ENCODE measurements at regions not wholly inside any gene's neighbourhood (a gene's known extent, or its start where the extent isn't known, plus 50 kb on each side); places are given as distances from the start of the nearest gene placed in this dataset.

- TF ChIP-seq ZFP3 (CRISPR knock-in tag; IDR thresholded peaks at IDR 0.05) (no peak), ARNTL (CRISPR knock-in tag; IDR thresholded peaks at IDR 0.05; ENCODE audit: borderline replicate concordance, low read depth) (no peak), ZNF565 (CRISPR knock-in tag; conservative IDR thresholded peaks at IDR 0.05; ENCODE audit: low read depth) (no peak), CSDC2 (CRISPR knock-in tag; IDR thresholded peaks at IDR 0.05) (no peak), BACH2 (CRISPR knock-in tag; IDR thresholded peaks at IDR 0.05; ENCODE audit: borderline replicate concordance) (no peak), GLIS3 (CRISPR knock-in tag; IDR thresholded peaks at IDR 0.05) (no peak), ISL1 (CRISPR knock-in tag; IDR thresholded peaks at IDR 0.05) (no peak), PATZ1 (CRISPR knock-in tag; IDR thresholded peaks at IDR 0.05; ENCODE audit: borderline replicate concordance) (no peak), RARB (CRISPR knock-in tag; IDR thresholded peaks at IDR 0.05) (no peak), TOX (CRISPR knock-in tag; IDR thresholded peaks at IDR 0.05; ENCODE audit: borderline replicate concordance) (no peak), OSR1 (CRISPR knock-in tag; IDR thresholded peaks at IDR 0.05) (no peak), ZNF8 (CRISPR knock-in tag; IDR thresholded peaks at IDR 0.05) (no peak), ZFP30 (CRISPR knock-in tag; IDR thresholded peaks at IDR 0.05) (no peak), TCF4 (CRISPR knock-in tag; IDR thresholded peaks at IDR 0.05; ENCODE audit: borderline replicate concordance) (no peak)
Measured at GRCh38 chr5:167570431-167570830, 721.0 kb upstream of the WWC1 start.

All from SK-N-SH treated with all-trans-retinoic acid at 6 μM for 48 hours (cell line).